H1 (cell line): ENCODE measurements at regions not wholly inside any gene's neighbourhood (a gene's known extent, or its start where the extent isn't known, plus 50 kb on each side); places are given as distances from the start of the nearest gene placed in this dataset.
"Not testable (repeated sequence)": the region's sequence is repeated elsewhere in the genome, so short reads cannot be mapped to it uniquely, and the experiment has no call there.

Experiments used
- BRCA1 ChIP-seq: IDR thresholded peaks from 2 replicates; pipeline ENCODE4 v1.6.1; 2012; ENCODE audit warnings: low read depth, low read length, improper control_type of control experiment
- EZH2 ChIP-seq: fragments of 200-600 bp; sonication (generic); IDR thresholded peaks from 2 replicates; pipeline ENCODE4 v1.7.1; 2012; ENCODE audit warnings: low read depth, mild to moderate bottlenecking, moderate library complexity, low read length, inconsistent platforms; ENCODE audit not compliant: severe bottlenecking
- MAFK ChIP-seq: IDR thresholded peaks from 2 replicates; pipeline ENCODE4 v1.6.1; 2012; ENCODE audit warnings: low read depth, mild to moderate bottlenecking, improper control_type of control experiment, low read length
- POLR2A ChIP-seq, 2 experiments: IDR thresholded peaks; 1 replicate in 1 of 2; 2 replicates in 1 of 2; pipeline ENCODE4 v1.6.1; 2011; ENCODE audit warnings: low read depth in 2 of 2, low read length in 2 of 2, mild to moderate bottlenecking in 2 of 2; ENCODE audit errors: control extremely low read depth in 1 of 2
- RAD21 ChIP-seq, 2 experiments: IDR thresholded peaks in 1 of 2; conservative IDR thresholded peaks in 1 of 2; 2 replicates each; pipeline ENCODE4 v1.6.1; 2011; ENCODE audit warnings: low read depth in 2 of 2, low read length in 2 of 2, improper control_type of control experiment in 1 of 2, inconsistent platforms in 1 of 2, mild to moderate bottlenecking in 1 of 2, moderate library complexity in 1 of 2
- SIRT6 ChIP-seq: IDR thresholded peaks from one replicate; pipeline ENCODE4 v1.7.1; 2012; ENCODE audit warnings: low read length, inconsistent platforms
- TF ChIP-seq, protein P1 (sequence below), 3 experiments: IDR thresholded peaks; 1 replicate in 2 of 3; 2 replicates in 1 of 3; pipeline versions ENCODE4 v1.5.1 to v1.6.1; 2011; ENCODE audit warnings: low read length in 3 of 3, mild to moderate bottlenecking in 3 of 3, inconsistent platforms in 2 of 3, low read depth in 1 of 3, moderate library complexity in 1 of 3; ENCODE audit not compliant: insufficient read depth in 1 of 3; ENCODE audit errors: control extremely low read depth in 1 of 3
- TF ChIP-seq, protein P2 (sequence below): IDR thresholded peaks from 2 replicates; pipeline ENCODE4 v1.6.1; 2012; ENCODE audit warnings: low read length, inconsistent platforms

DNA sequence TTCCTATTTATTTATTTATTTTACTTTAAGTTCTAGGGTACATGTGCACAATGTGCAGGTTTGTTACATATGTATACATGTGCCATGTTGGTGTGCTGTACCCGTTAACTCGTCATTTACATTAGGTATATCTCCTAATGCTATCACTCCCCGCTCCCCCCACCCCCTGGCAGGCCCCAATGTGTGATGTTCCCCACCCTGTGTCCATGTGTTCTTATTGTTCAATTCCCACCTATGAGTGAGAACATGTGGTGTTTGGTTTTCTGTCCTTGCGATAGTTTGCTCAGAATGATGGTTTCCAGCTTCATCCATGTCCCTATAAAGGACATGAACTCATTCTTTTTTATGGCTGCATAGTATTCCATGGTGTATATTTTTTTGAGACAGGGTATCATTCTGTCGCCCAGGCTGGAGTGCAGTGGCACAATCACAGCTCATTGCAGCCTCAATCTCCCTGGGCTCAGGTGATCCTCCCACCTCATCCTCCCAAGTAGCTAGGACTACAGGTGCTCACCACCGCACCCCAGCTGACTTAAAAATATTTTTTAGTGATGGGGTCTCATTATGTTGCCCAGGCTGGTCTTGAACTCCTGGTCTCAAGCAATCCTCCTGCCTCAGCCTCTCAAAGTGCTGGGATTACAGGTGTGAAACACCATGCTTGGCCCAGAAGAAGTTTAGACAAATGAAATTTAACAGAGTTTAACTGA, 140.6 kb downstream of the NPIPB5 start:
- not testable (repeated sequence) for TF ChIP-seq EZH2; MAFK; SIRT6; RAD21 (IDR thresholded peaks at IDR 0.05 in 1 of 2, conservative IDR thresholded peaks at IDR 0.05 in 1 of 2; ENCODE audit: low read depth in 2 of 2, low read length in 2 of 2); POLR2A (IDR thresholded peaks at IDR 0.05; ENCODE audit: control extremely low read depth in 1 of 2, low read depth in 2 of 2, low read length in 2 of 2); BRCA1
- TF ChIP-seq, protein P1, sequence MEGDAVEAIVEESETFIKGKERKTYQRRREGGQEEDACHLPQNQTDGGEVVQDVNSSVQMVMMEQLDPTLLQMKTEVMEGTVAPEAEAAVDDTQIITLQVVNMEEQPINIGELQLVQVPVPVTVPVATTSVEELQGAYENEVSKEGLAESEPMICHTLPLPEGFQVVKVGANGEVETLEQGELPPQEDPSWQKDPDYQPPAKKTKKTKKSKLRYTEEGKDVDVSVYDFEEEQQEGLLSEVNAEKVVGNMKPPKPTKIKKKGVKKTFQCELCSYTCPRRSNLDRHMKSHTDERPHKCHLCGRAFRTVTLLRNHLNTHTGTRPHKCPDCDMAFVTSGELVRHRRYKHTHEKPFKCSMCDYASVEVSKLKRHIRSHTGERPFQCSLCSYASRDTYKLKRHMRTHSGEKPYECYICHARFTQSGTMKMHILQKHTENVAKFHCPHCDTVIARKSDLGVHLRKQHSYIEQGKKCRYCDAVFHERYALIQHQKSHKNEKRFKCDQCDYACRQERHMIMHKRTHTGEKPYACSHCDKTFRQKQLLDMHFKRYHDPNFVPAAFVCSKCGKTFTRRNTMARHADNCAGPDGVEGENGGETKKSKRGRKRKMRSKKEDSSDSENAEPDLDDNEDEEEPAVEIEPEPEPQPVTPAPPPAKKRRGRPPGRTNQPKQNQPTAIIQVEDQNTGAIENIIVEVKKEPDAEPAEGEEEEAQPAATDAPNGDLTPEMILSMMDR (IDR thresholded peaks at IDR 0.05; ENCODE audit: control extremely low read depth in 1 of 3, insufficient read depth in 1 of 3, low read depth in 1 of 3, low read length in 3 of 3) = not testable (repeated sequence)
- TF ChIP-seq, protein P2, sequence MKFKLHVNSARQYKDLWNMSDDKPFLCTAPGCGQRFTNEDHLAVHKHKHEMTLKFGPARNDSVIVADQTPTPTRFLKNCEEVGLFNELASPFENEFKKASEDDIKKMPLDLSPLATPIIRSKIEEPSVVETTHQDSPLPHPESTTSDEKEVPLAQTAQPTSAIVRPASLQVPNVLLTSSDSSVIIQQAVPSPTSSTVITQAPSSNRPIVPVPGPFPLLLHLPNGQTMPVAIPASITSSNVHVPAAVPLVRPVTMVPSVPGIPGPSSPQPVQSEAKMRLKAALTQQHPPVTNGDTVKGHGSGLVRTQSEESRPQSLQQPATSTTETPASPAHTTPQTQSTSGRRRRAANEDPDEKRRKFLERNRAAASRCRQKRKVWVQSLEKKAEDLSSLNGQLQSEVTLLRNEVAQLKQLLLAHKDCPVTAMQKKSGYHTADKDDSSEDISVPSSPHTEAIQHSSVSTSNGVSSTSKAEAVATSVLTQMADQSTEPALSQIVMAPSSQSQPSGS = not testable (repeated sequence)
